GM18520 (cell line): ENCODE measurements at regions not wholly inside any gene's neighbourhood (a gene's known extent, or its start where the extent isn't known, plus 50 kb on each side); places are given as distances from the start of the nearest gene placed in this dataset.
"Not testable (repeated sequence)": the region's sequence is repeated elsewhere in the genome, so short reads cannot be mapped to it uniquely, and the experiment has no call there.

ENCODE experiments used
- ATAC-seq: cut with Tn5 transposase; IDR thresholded peaks from one replicate; pipeline ENCODE4 v1.9.1; 2021; ENCODE audit not compliant: unreplicated experiment

GRCh38 chr15:84152381-84152979, 83.1 kb upstream of the GOLGA6L4 start:
- ATAC-seq: not testable (repeated sequence)

GRCh38 chr15:84153655-84154140, 81.9 kb upstream of the GOLGA6L4 start:
- ATAC-seq: not testable (repeated sequence)

DNA sequence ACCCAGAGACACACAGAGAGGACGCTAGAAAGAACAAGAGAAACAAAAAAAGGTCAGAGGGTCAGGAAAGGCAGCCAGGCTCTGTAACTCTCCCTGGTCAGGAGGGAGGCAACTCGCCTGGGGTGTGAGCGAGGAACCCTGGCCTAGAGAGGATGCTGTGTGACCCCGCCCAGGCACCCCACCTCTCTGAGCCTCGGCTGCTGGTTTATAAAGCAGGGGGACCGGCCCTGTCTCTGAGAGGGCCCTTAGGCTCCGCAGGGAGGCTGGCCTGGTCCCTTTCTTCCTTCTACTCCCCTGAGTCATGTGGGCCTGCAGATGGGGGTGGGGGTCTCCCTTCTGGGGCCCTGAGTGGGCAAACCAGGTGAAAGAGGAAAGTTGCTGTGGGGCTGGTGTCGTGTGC, 81.3 kb upstream of the GOLGA6L4 start:
- ATAC-seq: not testable (repeated sequence)

GRCh38 chr15:84154787-84155186, 80.8 kb upstream of the GOLGA6L4 start:
- ATAC-seq: not testable (repeated sequence)

DNA sequence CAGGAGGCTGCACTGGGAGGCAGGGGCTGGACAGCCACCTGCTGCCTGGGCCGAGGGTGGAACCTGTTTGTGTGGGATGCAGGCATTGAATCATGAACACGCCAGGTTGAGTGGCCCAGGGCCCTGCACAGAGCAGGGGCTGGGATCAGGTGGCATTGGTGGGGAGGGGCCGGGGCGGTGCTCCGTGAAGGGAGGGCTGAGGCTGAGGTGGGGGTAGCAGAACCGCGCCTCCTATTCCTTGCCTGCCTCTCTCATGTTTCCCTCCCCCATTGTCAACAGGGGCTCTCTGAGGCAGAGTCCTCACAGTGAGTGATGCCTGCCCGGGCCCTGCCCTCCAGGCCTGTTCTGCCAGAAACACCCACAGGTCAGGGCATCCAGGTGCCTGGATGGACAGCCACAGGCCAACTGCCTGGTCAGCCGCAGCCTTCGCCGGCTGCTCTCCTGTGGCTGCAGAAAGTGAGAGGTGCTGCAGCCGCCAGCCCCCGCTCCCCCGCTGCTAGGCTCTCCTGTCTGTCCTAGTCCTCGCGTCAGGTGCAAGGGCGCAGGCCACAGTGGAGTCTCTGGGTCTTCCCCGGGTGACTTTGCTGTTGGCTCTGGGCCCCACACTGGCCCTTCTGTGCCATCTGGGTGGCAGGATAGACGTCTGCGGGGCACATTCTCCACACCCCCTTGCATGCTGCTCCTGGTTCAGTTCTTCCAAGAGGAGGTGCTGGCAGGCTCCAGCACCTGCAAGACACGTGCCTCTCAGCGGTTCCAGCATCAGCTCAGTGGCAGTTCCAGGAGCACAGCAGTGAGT, 79.6 kb upstream of the GOLGA6L4 start:
- not testable (repeated sequence) for ATAC-seq

DNA sequence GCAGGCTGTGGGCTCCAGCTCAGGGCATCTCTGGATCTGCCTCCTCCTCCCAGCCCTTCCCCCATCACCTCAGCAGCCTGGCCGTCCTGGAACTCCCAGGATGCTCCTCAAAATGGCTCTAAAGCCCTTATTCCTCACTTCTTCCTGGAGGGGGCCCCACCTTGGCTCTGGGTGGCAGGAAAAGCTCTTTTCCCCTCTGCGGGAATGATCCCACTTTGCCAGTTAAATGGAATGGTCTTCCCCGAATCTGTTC, 79.1 kb upstream of the GOLGA6L4 start:
- not testable (repeated sequence) for ATAC-seq

GRCh38 chr15:84157056-84157632, 78.4 kb upstream of the GOLGA6L4 start:
- not testable (repeated sequence) for ATAC-seq

GRCh38 chr15:84157857-84158256, 77.7 kb upstream of the GOLGA6L4 start:
- not testable (repeated sequence) for ATAC-seq

DNA sequence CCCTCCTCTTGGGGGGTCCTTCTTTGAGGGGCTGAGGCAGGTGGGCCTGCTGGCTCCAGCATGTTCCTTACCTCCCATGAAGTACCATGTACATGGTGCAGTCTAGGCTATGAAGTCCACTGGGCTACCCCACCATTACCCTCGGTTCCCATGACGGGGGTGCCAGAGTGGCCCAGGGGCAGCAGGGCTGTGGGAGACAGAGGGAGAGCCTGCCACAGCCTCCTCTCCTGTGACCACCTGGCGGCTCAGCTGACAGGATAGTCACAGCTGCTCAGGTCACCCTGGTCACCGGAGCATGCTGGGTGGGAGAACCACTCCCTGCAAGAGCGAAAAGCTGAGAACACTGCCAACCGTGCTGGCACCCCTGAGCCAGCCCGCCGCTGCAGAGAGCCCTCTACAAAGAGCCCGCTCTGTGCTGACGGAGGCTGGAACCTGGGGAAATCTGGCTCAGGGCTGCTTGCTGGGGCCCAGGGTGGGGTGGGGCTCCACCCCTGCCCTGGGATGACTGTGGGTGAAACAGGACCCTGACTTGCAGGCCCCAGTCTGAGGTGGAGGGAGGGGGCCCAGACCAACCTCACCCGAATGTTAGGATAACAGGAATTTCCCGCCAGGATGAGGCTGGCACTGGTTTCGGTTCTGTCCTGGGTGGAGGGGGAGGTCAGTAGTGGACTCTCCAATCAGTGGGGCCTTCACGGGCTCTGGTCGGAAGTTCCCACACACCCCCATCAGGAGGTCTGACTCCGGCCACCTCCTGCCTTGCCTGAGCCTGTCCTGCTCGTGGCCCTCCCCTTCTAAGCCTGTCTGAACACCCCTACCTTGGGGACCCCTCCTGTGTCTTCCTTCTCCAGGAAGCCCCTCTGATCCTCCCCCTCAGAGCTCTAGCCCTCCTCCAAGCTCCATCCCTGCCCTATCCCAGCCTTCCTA, 76.0 kb upstream of the GOLGA6L4 start:
- ATAC-seq: not testable (repeated sequence)

- not testable (repeated sequence) for ATAC-seq
Observed at GRCh38 chr15:84164423-84165292, 70.9 kb upstream of the GOLGA6L4 start.

GRCh38 chr15:84170029-84170428, 65.5 kb upstream of the GOLGA6L4 start:
- ATAC-seq: not testable (repeated sequence)

- ATAC-seq: not testable (repeated sequence)
Observed at GRCh38 chr15:84173231-84173610, 62.4 kb upstream of the GOLGA6L4 start.
